GM12874 (cell line): ENCODE measurements at regions not wholly inside any gene's neighbourhood (a gene's known extent, or its start where the extent isn't known, plus 50 kb on each side); places are given as distances from the start of the nearest gene placed in this dataset.

Experiments
- TF ChIP-seq, protein P1 (sequence below): IDR thresholded peaks from 2 replicates; pipeline ENCODE4 v1.5.1; 2011; ENCODE audit warnings: low read depth, mild to moderate bottlenecking, control low read depth, low read length, moderate library complexity; ENCODE audit not compliant: insufficient read depth

GRCh38 chr16:82439678-82440293, 187.0 kb upstream of the CDH13 start:
- TF ChIP-seq, protein P1, sequence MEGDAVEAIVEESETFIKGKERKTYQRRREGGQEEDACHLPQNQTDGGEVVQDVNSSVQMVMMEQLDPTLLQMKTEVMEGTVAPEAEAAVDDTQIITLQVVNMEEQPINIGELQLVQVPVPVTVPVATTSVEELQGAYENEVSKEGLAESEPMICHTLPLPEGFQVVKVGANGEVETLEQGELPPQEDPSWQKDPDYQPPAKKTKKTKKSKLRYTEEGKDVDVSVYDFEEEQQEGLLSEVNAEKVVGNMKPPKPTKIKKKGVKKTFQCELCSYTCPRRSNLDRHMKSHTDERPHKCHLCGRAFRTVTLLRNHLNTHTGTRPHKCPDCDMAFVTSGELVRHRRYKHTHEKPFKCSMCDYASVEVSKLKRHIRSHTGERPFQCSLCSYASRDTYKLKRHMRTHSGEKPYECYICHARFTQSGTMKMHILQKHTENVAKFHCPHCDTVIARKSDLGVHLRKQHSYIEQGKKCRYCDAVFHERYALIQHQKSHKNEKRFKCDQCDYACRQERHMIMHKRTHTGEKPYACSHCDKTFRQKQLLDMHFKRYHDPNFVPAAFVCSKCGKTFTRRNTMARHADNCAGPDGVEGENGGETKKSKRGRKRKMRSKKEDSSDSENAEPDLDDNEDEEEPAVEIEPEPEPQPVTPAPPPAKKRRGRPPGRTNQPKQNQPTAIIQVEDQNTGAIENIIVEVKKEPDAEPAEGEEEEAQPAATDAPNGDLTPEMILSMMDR = peak; percentile 58; the same call in 1 of the 2 replicates

DNA sequence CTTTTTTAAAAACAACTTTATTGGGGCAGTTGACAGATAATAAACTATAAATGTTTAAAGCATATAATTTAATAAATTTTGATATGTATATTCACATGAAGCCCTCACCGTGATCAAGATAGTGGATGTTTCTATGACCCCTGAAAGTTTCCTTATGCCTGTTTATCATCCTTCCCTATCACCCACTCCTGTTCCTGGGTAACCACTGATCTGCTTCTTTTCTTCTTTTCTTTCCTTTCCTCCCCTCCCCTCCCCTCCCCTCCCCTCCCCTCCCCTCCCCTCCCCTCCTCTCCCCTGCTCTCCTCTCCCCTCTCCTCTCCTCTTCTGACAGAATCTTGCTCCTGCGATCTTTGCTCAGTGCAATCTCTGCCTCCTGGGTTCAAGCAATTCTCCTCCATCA, 193.7 kb upstream of the CDH13 start:
- TF ChIP-seq, protein P1 = no peak

- TF ChIP-seq, protein P1 = no peak
These were observed 194.5 kb upstream of the CDH13 start for GRCh38 chr16:82432261-82432660.

GRCh38 chr16:82425661-82426060, 201.1 kb upstream of the CDH13 start:
- TF ChIP-seq, protein P1 = no peak

- TF ChIP-seq, protein P1 = no peak
These were observed 204.9 kb upstream of the CDH13 start for GRCh38 chr16:82421851-82422250.

DNA sequence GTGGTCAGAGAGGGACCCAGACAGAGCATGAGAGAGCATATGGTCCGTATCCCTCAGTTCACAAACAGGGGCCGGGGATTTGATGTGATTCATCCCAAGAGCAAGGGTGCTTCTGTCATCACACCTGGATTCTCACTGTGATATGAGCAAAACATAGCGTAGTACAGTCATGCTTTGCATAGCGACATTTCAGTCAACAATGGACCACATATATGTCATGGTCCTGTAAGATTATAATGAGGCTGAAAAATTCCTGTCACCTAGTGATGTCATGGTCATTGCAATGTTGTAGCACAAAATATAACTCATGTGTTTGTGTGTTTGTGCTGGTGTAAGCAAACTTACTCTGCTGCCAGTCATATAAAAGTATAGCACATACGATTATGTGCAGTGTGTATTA, 207.4 kb upstream of the CDH13 start:
- TF ChIP-seq, protein P1 = no peak

DNA sequence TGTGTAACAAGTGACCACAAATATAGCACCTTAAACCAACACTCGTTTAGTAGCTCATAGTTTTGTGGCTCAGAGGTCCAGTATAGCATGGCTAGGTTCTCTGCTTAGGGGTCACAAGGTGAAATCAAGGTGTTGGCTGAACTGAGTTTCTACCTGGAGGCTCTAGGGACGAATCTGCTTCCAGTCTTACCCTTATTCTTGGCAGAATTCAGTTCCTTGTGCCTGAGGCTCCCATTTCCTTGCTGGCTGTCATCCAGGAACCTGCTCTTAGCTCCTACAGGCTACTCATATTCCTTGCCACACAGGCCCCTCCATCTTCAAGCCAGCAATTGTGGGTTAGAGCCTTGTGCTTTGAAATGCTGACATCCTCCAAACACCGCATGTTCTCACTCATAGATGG, 212.3 kb upstream of the CDH13 start:
- TF ChIP-seq, protein P1 = no peak

DNA sequence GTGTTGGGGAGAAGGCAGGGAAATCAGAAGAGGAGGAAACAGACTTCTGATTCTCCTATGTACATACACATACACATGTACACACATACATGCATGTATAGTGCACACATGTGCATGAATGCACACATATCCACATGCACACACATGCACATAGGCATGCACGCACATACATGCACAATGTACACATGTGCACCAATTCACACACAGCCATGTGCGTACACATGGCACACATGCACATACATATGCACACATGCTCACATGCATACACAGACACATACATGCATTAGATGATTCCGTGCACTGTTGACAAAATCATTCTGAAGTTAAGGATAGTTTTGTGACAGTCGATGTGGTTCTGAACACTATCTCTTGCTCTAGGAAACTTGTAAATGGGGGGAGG, 214.0 kb upstream of the CDH13 start:
- TF ChIP-seq, protein P1 = no peak
